Motor neuron (in vitro differentiated cells): ENCODE measurements at regions not wholly inside any gene's neighbourhood (a gene's known extent, or its start where the extent isn't known, plus 50 kb on each side); places are given as distances from the start of the nearest gene placed in this dataset.

ENCODE experiments used
- ATAC-seq, 8 experiments: fragments of 200-7000 bp; cut with Tn5 transposase; replicated peaks in 6 of 8; 2 replicates each; pipeline ENCODE4 v1.8.0; 2021; ENCODE audit warnings: mild to moderate bottlenecking in 8 of 8, moderate library complexity in 8 of 8
- H3K27ac ChIP-seq, 2 donors: fragments of 250-450 bp; sonication (Bioruptor Pico); 2 replicates each; pipeline ENCODE4 v1.9.0; 2021; ENCODE audit warnings: antibody characterized with exemption in 2 of 2, mild to moderate bottlenecking in 2 of 2, moderate library complexity in 1 of 2
- H3K4me1 ChIP-seq, 2 donors: fragments of 250-450 bp; sonication (Bioruptor Pico); replicated peaks in 1 of 2; 2 replicates each; pipeline ENCODE4 v1.6.1; 2021; ENCODE audit warnings: antibody characterized with exemption in 2 of 2, mild to moderate bottlenecking in 2 of 2, moderate library complexity in 1 of 2
- H3K4me3 ChIP-seq, 5 donors: fragments of 250-450 bp; sonication (Bioruptor Pico); 2 replicates each; pipeline ENCODE4 v1.9.0; 2021; ENCODE audit warnings: antibody characterized with exemption in 5 of 5, mild to moderate bottlenecking in 5 of 5, moderate library complexity in 4 of 5
- WGBS, 10 experiments: fragments of 450-650 bp; shearing (Covaris generic); methylation state at CpG; one replicate each; pipeline ENCODE4 v1.0.0; 2022; 5-methylcytosine and 5-hydroxymethylcytosine counted together
- in situ Hi-C, 9 experiments: fragments of 400-800 bp; cut with MboI; loops; one replicate each; pipeline ENCODE4 v1.15.0; 2021; ENCODE audit warnings: low sequenced_read_pairs in 9 of 9, low pct_unique_long_range_greater_than_20kb in 2 of 9; ENCODE audit not compliant: unreplicated experiment in 9 of 9

DNA sequence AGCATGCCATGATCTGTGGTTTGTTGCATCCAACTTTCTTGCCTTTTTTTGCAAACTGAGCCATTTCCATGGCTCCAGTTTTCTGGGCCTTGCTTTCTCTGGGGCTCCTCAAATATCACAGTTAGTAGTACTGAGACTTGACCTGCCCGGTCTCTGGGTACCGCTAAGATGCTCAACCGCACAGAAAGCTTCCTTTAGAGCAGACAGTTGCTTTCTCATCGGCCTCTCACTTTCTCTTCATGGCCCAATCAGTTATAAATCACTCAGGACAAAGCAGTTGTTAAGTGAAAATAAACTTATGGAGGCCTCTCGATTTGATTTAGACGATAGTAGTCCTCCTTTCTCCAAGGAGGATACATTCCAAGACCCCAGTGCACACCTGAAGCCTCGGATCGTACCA, 141.2 kb upstream of the ASB18 start:
- in situ Hi-C loops = no loop called here
- WGBS, 10 experiments = 47 to 100% (median 80%) methylated on average over 1 to 8 of the region's 8 CpGs
- Histone ChIP-seq H3K27ac (no peak overlapping the region), H3K4me1 (peaks cover 15 to 16% of the 10 kb centered on the region in 2 donors), H3K4me3 (no peak overlapping the region)
- ATAC-seq = no peak

DNA sequence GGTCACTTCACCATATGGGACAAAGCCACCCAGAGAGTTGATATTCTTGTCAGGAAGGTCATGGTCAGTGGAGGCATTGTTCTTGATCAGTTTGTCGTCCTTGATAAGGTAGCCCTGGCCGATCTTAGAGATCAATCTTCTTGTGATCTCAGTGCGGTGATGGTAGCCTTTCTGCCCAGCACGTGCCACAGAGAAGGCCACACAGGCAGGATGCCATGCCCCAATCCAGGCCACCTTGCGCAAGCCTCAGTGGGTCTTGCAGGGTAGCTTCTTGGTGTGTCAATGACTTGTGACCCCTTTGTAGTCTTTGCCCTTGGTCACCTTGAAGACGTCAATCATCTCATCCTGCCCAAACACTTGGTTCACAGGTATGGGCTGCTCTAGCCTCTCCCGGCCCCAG, 143.9 kb upstream of the ASB18 start:
- Histone ChIP-seq H3K4me3 (no peak overlapping the region), H3K27ac (no peak overlapping the region), H3K4me1 (peaks cover 2 to 3% of the 10 kb centered on the region in 2 donors)
- 54 to 100% (median 87%) methylated on average over 1 to 7 of the region's 7 CpGs; no CpG with 5 or more reads in 3 of the 10 experiments for WGBS, 10 experiments
- in situ Hi-C loops = no loop called here
- ATAC-seq = no peak

DNA sequence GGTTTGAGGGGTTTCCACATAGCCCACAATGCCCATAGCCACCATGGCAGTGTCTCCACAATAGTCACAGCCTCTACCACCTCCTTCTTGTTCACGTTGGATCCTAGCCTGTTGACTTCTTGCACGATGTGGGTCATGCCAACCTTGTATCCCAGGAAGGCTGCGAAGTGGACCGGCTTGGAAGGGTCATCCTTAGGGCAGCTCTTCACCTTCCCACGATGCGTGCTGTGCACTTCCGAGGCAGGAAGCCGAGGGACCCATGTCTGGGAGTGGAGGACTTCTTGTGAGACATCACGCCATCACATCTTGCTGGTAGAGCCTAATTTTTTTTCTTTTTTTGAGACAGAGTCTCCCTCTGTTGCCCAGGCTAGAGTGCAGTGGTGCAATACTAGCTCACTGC, 144.6 kb upstream of the ASB18 start:
- Histone ChIP-seq H3K4me1 (no peaks in the 10 kb centered on the region), H3K27ac (no peak overlapping the region), H3K4me3 (no peak overlapping the region)
- ATAC-seq = no peak
- WGBS, 10 experiments = 39 to 100% (median 88%) methylated on average over 1 to 9 of the region's 9 CpGs; no CpG with 5 or more reads in 5 of the 10 experiments
- in situ Hi-C loops = no loop called here

DNA sequence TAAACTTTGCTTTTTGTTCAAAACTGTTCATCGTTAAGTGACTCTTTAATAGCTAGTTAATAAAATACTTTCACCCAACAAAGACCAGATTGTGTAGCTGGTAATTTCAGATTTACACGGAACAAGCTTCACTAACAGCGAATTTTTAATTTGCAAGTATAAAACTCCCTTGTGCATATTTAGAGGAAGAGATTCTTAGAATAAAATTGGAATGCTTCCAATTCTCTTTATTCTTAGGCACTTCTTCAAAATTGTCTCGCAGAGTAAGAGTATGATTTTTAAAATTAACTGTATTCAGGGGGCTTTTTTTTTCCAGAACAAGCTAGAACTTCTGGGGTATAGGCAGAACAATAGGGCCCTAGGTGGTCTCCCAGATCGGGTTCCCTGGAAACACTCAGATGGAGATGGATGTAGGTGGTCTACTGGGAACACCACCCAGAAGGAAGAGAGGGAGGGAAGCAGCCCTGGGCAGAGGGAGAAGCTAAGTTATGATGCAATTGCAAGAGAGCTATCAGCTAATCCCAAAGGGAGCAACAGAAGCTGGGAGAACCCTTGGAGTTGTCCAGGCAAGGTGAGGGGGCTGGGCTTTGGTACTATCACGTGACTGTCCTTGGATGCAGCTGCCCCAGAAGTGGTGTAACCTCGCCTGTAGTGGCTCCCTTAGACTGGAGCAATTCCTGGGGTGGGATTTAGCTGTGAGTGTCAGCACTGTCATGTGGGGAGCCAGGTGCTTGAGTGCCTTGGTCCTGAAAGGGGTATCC, 151.7 kb upstream of the ASB18 start:
- H3K4me3 ChIP-seq = no peak overlapping the region
- WGBS, 10 experiments = 5 to 100% (median 80%) methylated on average over 1 to 5 of the region's 7 CpGs
- in situ Hi-C loops = no loop called here
- peak in 3 of 8 experiments; percentile 33 to 79 (median 61) for ATAC-seq
- H3K4me1 ChIP-seq = peaks cover 0 to 8% of the 10 kb centered on the region in 2 donors
- H3K27ac ChIP-seq = no peak overlapping the region

DNA sequence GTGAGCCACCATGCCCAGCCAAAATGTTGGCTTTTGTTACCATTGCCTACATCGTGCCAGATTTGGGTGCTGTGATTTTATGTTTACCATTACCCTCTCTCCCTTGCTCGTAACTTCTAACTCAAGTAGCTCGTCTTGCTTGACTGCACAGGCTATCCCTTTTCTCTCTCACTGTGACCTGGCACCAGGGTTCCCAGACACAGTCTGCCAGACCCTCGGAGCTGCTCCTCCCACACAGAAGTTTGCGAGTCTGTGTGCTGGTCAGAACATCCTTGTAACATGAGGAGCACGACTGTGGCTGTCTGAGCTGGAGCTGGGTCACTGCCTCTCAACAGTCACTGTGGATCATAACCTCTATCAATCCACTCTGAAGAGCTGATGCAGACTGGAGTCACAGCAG, 152.5 kb upstream of the ACKR3 start:
- Histone ChIP-seq H3K4me1 (peaks cover 0 to 8% of the 10 kb centered on the region in 2 donors), H3K4me3 (no peak overlapping the region), H3K27ac (no peak overlapping the region)
- 20 to 100% (median 90%) methylated on average over 1 to 5 of the region's 6 CpGs; no CpG with 5 or more reads in 5 of the 10 experiments for WGBS, 10 experiments
- no peak for ATAC-seq
- in situ Hi-C loops = no loop called here

DNA sequence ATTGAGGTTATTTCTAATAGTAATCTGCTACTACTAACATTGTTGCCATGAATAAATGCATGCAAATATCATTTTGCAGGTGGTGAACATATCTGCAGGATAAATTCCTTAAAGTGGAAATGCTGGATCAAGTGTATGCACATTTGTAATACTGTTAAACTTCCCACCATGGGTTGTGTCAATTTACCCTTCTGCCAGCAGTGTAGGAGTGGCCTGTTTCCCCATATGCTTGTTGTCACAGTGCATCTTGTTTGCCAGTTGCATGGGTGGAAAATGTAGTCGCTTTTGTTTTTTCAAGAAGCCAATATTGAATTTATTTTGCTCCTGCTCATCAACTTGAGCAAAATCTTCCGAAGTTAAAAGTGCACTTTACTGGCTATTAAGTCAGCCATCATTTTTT, 139.0 kb upstream of the ACKR3 start:
- Histone ChIP-seq H3K27ac (no peak overlapping the region), H3K4me1 (peaks cover 2 to 19% of the 10 kb centered on the region in 2 donors), H3K4me3 (no peak overlapping the region)
- in situ Hi-C loops = no loop called here
- peak in 3 of 8 experiments; percentile 18 to 79 (median 43) for ATAC-seq
- WGBS, 10 experiments = 6 to 100% (median 55%) methylated on average over 1 to 2 of the region's 2 CpGs; no CpG with 5 or more reads in 2 of the 10 experiments

DNA sequence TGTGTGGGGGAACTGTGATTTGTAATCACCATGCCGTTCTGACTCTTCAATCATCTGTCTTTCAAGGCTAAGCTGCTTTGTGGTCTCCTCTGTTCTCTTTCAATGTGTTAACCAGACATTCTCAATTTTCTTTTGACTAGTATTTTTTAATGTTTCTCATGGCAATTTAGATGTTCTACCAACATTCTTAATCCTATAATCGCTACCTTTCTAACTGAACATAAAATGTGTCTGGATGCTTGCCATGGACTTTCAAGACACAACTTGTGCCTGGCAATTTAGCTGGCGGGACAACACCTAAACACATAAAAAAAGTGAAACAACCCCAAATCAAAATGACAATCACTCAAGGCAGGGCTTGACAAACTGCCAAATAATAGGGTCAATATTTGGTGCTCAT, 135.0 kb upstream of the ACKR3 start:
- Histone ChIP-seq H3K4me3 (no peak overlapping the region), H3K4me1 (peaks cover 2 to 19% of the 10 kb centered on the region in 2 donors), H3K27ac (no peak overlapping the region)
- no peak for ATAC-seq
- WGBS, 10 experiments = 12 to 100% (median 72%) methylated on average over 1 to 3 of the region's 3 CpGs; no CpG with 5 or more reads in 1 of the 10 experiments
- in situ Hi-C loops = no loop called here

DNA sequence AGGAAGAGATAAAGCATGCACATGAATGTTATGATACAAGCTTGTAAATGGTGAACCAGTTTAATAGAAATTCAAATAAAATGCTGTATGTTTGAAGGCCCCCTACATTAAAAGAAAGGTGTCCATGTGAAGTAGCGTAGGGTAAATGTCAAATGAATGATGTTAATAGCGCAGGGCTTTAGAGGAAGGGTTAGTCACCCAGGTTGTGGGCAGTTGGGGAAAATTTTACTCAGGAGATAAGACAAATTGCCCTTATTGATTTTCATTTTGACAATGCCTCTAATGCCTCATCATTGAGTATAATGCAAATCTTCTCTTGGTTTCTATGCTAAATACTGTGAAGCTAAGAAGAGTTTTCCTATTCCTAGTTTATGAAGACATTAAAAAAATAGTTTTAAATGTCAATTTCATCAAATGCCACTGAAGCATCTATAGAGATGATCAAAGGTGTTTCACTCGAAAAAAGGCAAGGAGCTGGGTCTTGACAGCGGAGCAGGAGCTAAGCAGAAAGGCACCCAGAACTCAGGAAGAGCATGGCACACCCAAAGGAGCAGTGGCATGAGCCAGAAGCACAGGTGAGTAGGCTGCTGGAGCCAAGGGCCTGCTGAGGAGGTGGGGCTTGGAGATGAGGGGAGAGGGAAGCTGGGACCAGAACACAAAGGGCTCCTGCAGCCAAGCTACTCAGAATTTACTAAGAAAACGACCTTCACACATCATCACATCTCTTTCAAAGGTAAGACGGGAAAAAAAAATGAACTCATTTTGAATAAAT, 129.3 kb upstream of the ACKR3 start:
- no peak overlapping the region for H3K27ac ChIP-seq
- peaks cover 2 to 7% of the 10 kb centered on the region in 2 donors for H3K4me1 ChIP-seq
- ATAC-seq = no peak
- WGBS, 10 experiments = 25 to 80% (median 73%) methylated on average over 1 to 6 of the region's 6 CpGs; no CpG with 5 or more reads in 1 of the 10 experiments
- H3K4me3 ChIP-seq = no peak overlapping the region
- in situ Hi-C loops = no loop called here

DNA sequence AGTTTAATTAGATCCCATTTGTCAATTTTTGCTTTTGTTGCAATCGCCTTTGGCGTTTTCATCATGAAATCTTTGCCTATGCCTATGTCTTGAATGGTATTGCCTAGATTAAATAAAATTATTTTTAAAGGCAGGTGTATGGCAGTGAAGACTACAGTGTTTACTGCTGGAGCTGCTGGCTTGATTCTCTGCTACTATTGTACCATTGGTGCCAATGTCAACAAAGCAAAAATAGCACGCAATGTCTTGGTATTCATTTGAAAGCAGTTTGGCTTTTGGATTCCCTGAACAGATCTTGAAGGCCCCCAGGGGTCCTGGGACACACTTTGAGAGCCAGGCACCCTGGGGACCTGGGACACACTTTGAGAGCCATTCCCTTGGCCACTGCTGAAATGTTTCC, 125.4 kb upstream of the ACKR3 start:
- Histone ChIP-seq H3K4me1 (peaks cover 3 to 8% of the 10 kb centered on the region in 2 donors), H3K4me3 (no peak overlapping the region), H3K27ac (no peak overlapping the region)
- 51 to 100% (median 96%) methylated on average over 2 to 3 of the region's 3 CpGs; no CpG with 5 or more reads in 3 of the 10 experiments for WGBS, 10 experiments
- ATAC-seq = no peak
- in situ Hi-C loops = no loop called here

DNA sequence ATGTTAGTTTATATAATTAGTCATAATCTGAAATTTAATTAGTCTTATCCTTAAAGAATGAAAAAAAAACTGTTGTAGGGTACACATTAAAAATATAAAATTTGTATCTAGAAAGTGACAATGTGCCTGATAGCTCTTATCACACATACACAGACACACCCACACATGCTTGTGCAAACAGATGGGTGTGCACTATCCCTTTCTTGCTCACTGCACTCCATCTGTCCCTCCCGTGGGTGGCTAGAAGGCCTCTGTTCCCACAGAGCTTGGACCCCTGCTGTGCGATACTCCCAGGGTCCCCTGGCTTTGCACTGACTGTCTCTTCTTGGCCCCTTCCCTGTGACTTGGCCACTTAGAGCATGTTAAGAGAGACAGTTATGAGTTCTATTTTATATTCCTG, 123.9 kb upstream of the ACKR3 start:
- peaks cover 8 to 15% of the 10 kb centered on the region in 2 donors for H3K4me1 ChIP-seq
- 33 to 88% (median 87%) methylated on average over 1 to 2 of the region's 2 CpGs; no CpG with 5 or more reads in 6 of the 10 experiments for WGBS, 10 experiments
- H3K27ac ChIP-seq = no peak overlapping the region
- H3K4me3 ChIP-seq = no peak overlapping the region
- in situ Hi-C loops = no loop called here
- no peak for ATAC-seq

DNA sequence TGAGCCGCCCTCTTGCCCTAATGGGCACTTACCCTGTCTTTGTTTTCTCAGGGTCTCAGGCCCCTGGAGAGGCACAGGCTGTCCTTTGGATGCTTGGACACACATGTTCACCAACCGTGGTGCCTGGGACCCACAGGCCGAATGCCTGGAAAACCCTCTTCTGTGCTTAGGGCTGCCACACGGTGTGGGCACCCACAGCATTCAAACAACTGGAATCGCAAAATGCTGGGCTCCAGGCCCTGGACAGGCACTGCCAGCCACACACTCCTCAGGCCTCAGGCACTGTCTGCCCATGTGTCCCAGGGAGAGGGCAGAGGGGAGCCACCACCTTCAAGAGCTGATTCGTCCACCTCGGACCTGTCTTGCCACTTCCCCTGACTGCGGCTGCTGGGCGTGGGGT, 123.1 kb upstream of the ACKR3 start:
- WGBS, 10 experiments = 80 to 100% (median 100%) methylated on average over 1 to 6 of the region's 9 CpGs; no CpG with 5 or more reads in 5 of the 10 experiments
- H3K4me1 ChIP-seq = peaks cover 8 to 24% of the 10 kb centered on the region in 2 donors
- in situ Hi-C loops = no loop called here
- H3K27ac ChIP-seq = no peak overlapping the region
- H3K4me3 ChIP-seq = no peak overlapping the region
- ATAC-seq = no peak

DNA sequence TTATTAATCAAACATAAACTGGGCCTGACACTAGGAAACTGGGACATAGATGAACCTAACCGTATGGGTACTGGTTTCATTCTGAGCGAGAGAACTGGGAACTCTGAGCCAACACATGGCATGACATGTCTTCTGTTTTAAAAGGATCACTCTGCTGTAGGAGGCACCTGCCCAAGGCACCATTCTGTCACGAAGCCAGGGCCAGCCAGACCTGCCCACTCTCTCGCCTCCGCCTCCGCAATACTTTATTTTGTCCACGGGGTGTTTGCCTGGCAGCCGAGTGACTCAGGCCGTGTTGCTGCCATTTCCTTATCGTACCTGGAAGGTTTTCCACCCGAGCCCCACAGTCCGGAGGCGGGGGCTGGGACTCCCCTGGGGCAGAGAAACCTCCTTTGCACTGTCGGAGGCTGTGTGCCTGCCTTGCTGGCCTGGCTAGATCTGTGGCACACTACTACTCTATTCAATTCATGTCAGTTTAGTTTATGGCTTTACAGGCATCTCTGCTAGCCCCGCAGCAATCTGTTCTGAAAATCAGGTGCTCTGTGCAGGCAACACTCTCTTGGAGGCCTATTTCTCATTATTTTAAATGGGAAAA, 120.4 kb upstream of the ACKR3 start:
- ATAC-seq = peak in 5 of 8 experiments; percentile 63 to 75 (median 70)
- in situ Hi-C loops = no loop called here
- Histone ChIP-seq H3K4me1 (peaks cover 16 to 46% of the 10 kb centered on the region in 2 donors), H3K4me3 (no peak overlapping the region), H3K27ac (no peak overlapping the region)
- 38 to 100% (median 74%) methylated on average over 1 to 14 of the region's 15 CpGs; no CpG with 5 or more reads in 3 of the 10 experiments for WGBS, 10 experiments

DNA sequence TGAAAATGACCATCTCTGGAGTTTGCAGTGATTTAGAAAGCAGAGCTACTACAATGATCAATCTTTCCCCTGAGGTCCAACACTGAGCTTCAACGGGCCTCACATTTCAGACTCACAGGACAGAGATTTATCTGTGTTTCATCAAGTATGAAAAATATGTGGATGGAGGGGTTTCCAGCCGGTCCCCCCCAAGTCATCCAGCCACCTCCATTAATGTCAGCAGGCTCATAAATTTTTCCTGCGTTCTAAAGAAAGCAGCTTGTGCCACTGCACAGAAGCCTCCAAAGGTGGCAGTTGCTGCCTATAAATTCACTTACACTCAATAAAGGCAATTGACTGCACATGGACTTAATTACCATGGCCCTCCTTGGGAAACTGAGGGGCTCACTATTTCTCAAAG, 117.4 kb upstream of the ACKR3 start:
- 0 to 83% (median 0%) methylated on average over 1 to 2 of the region's 3 CpGs; no CpG with 5 or more reads in 5 of the 10 experiments for WGBS, 10 experiments
- Histone ChIP-seq H3K4me3 (no peak overlapping the region), H3K4me1 (peaks cover 16 to 47% of the 10 kb centered on the region in 2 donors), H3K27ac (no peak overlapping the region)
- in situ Hi-C loops = no loop called here
- peak in 5 of 8 experiments; percentile 86 to 91 (median 90) for ATAC-seq
